ENCODE measurements at regions not wholly inside any gene's neighbourhood (a gene's known extent, or its start where the extent isn't known, plus 50 kb on each side); places are given as distances from the start of the nearest gene placed in this dataset.

- 3 to 20% methylated on average over 2 of the region's 2 CpGs for WGBS, 2 experiments (ENCODE audit: low coverage in 1 of 2, low lambda C conversion rate in 2 of 2, missing lambda C conversion rate in 2 of 2)
- H3K9ac ChIP-seq = no peak overlapping the region
- H3K4me3 ChIP-seq = no peak overlapping the region
- no peaks in the 10 kb centered on the region for H3K36me3 ChIP-seq (ENCODE audit: low read depth)
- no peak overlapping the region for H2AFZ ChIP-seq
- H3F3A ChIP-seq (ENCODE audit: insufficient read depth) = no peaks in the 10 kb centered on the region
- H3K79me2 ChIP-seq (ENCODE audit: insufficient read depth) = no peaks in the 10 kb centered on the region
- H3K9me2 ChIP-seq (ENCODE audit: insufficient read depth) = no peaks in the 10 kb centered on the region
- DNase-seq = no peak
- H4K20me1 ChIP-seq (ENCODE audit: insufficient read depth) = no peaks in the 10 kb centered on the region
- no peaks in the 10 kb centered on the region for H3K9me3 ChIP-seq (ENCODE audit: low read depth)
- in situ Hi-C loops (cut with MboI) = no loop called here
- H3K4me2 ChIP-seq (ENCODE audit: unreplicated experiment) = no peak overlapping the region
- no peak overlapping the region for H3K27ac ChIP-seq
- no peaks in the 10 kb centered on the region; the same call in 1 of the 2 replicates for H3K27me3 ChIP-seq (replicated peaks; ENCODE audit: insufficient read depth)
- H3K4me1 ChIP-seq (ENCODE audit: insufficient read depth) = no peaks in the 10 kb centered on the region
- TF ChIP-seq EZH2 (IDR thresholded peaks at IDR 0.05; ENCODE audit: insufficient read depth, poor library complexity, severe bottlenecking) = no peak
- TF ChIP-seq EZH2phosphoT487 (IDR thresholded peaks at IDR 0.05; ENCODE audit: insufficient read depth, low read depth) = no peak
Observed at GRCh38 chr5:15267966-15268365, 232.0 kb upstream of the FBXL7 start.

GRCh38 chr5:15266841-15267240 is 233.1 kb upstream of the FBXL7 start:
- Histone ChIP-seq H4K20me1 (ENCODE audit: insufficient read depth) (no peaks in the 10 kb centered on the region), H2AFZ (no peak overlapping the region), H3K27me3 (replicated peaks; ENCODE audit: insufficient read depth) (no peaks in the 10 kb centered on the region; the same call in 1 of the 2 replicates), H3K4me1 (ENCODE audit: insufficient read depth) (no peaks in the 10 kb centered on the region), H3K79me2 (ENCODE audit: insufficient read depth) (no peaks in the 10 kb centered on the region), H3K36me3 (ENCODE audit: low read depth) (no peaks in the 10 kb centered on the region), H3K4me3 (no peak overlapping the region), H3F3A (ENCODE audit: insufficient read depth) (no peaks in the 10 kb centered on the region), H3K9ac (no peak overlapping the region), H3K4me2 (ENCODE audit: unreplicated experiment) (no peak overlapping the region), H3K9me2 (ENCODE audit: insufficient read depth) (no peaks in the 10 kb centered on the region), H3K9me3 (ENCODE audit: low read depth) (no peaks in the 10 kb centered on the region), H3K27ac (no peak overlapping the region)
- whole genome bisulfite sequencing, 2 experiments (ENCODE audit: low coverage in 1 of 2, low lambda C conversion rate in 2 of 2, missing lambda C conversion rate in 2 of 2) = 50 to 57% methylated on average over 1 of the region's 1 CpG
- no peak for DNase-seq
- in situ Hi-C loops (cut with MboI) = no loop called here
- no peak for TF ChIP-seq EZH2 (IDR thresholded peaks at IDR 0.05; ENCODE audit: insufficient read depth, poor library complexity, severe bottlenecking)
- TF ChIP-seq EZH2phosphoT487 (IDR thresholded peaks at IDR 0.05; ENCODE audit: insufficient read depth, low read depth) = no peak

GRCh38 chr5:15266229-15266628 is 233.8 kb upstream of the FBXL7 start:
- in situ Hi-C loops (cut with MboI) = no loop called here
- H3K9me2 ChIP-seq (ENCODE audit: insufficient read depth) = no peaks in the 10 kb centered on the region
- no peaks in the 10 kb centered on the region for H3K79me2 ChIP-seq (ENCODE audit: insufficient read depth)
- no peak overlapping the region for H2AFZ ChIP-seq
- no peak overlapping the region for H3K4me3 ChIP-seq
- no peak for TF ChIP-seq EZH2phosphoT487 (IDR thresholded peaks at IDR 0.05; ENCODE audit: insufficient read depth, low read depth)
- TF ChIP-seq EZH2 (IDR thresholded peaks at IDR 0.05; ENCODE audit: insufficient read depth, poor library complexity, severe bottlenecking) = no peak
- H4K20me1 ChIP-seq (ENCODE audit: insufficient read depth) = no peaks in the 10 kb centered on the region
- H3F3A ChIP-seq (ENCODE audit: insufficient read depth) = peaks cover 2% of the 10 kb centered on the region; the same call in 1 of the 2 replicates
- H3K4me1 ChIP-seq (ENCODE audit: insufficient read depth) = peaks cover 1% of the 10 kb centered on the region; the same call in 1 of the 2 replicates
- H3K9ac ChIP-seq = no peak overlapping the region
- no peaks in the 10 kb centered on the region; the same call in 1 of the 2 replicates for H3K27me3 ChIP-seq (replicated peaks; ENCODE audit: insufficient read depth)
- H3K9me3 ChIP-seq (ENCODE audit: low read depth) = no peaks in the 10 kb centered on the region
- no peaks in the 10 kb centered on the region for H3K36me3 ChIP-seq (ENCODE audit: low read depth)
- no peak for DNase-seq
- no peak overlapping the region for H3K27ac ChIP-seq
- H3K4me2 ChIP-seq (ENCODE audit: unreplicated experiment) = no peak overlapping the region
- WGBS, 2 experiments (ENCODE audit: low coverage in 1 of 2, low lambda C conversion rate in 2 of 2, missing lambda C conversion rate in 2 of 2) = 67 to 68% methylated on average over 1 of the region's 1 CpG

- peaks cover 15% of the 10 kb centered on the region for H3K4me1 ChIP-seq (ENCODE audit: insufficient read depth)
- H3K9me3 ChIP-seq (ENCODE audit: low read depth) = no peaks in the 10 kb centered on the region
- H3K9me2 ChIP-seq (ENCODE audit: insufficient read depth) = no peaks in the 10 kb centered on the region
- H3K79me2 ChIP-seq (ENCODE audit: insufficient read depth) = no peaks in the 10 kb centered on the region
- no peaks in the 10 kb centered on the region for H3K36me3 ChIP-seq (ENCODE audit: low read depth)
- DNase-seq = no peak
- in situ Hi-C loops (cut with MboI) = no loop called here
- no peak overlapping the region for H3K4me3 ChIP-seq
- H3K27ac ChIP-seq = no peak overlapping the region
- peaks cover 9% of the 10 kb centered on the region; the same call in 1 of the 2 replicates for H3F3A ChIP-seq (ENCODE audit: insufficient read depth)
- no peak overlapping the region for H3K9ac ChIP-seq
- WGBS, 2 experiments (ENCODE audit: low coverage in 1 of 2, low lambda C conversion rate in 2 of 2, missing lambda C conversion rate in 2 of 2) = 90 to 100% methylated on average over 1 of the region's 1 CpG
- no peaks in the 10 kb centered on the region; the same call in 1 of the 2 replicates for H3K27me3 ChIP-seq (replicated peaks; ENCODE audit: insufficient read depth)
- H4K20me1 ChIP-seq (ENCODE audit: insufficient read depth) = no peaks in the 10 kb centered on the region
- no peak overlapping the region for H3K4me2 ChIP-seq (ENCODE audit: unreplicated experiment)
- TF ChIP-seq EZH2 (IDR thresholded peaks at IDR 0.05; ENCODE audit: insufficient read depth, poor library complexity, severe bottlenecking) = no peak
- no peak for TF ChIP-seq EZH2phosphoT487 (IDR thresholded peaks at IDR 0.05; ENCODE audit: insufficient read depth, low read depth)
- H2AFZ ChIP-seq = no peak overlapping the region
Observed at GRCh38 chr5:15263942-15264341, 236.0 kb upstream of the FBXL7 start.

GRCh38 chr5:15263406-15263805 is 236.6 kb upstream of the FBXL7 start:
- TF ChIP-seq EZH2 (IDR thresholded peaks at IDR 0.05; ENCODE audit: insufficient read depth, poor library complexity, severe bottlenecking) (no peak), EZH2phosphoT487 (IDR thresholded peaks at IDR 0.05; ENCODE audit: insufficient read depth, low read depth) (no peak)
- no peaks in the 10 kb centered on the region for H3K9me3 ChIP-seq (ENCODE audit: low read depth)
- no peaks in the 10 kb centered on the region; the same call in 1 of the 2 replicates for H3K27me3 ChIP-seq (replicated peaks; ENCODE audit: insufficient read depth)
- no peak overlapping the region for H3K4me3 ChIP-seq
- no peaks in the 10 kb centered on the region for H3K9me2 ChIP-seq (ENCODE audit: insufficient read depth)
- WGBS, 2 experiments (ENCODE audit: low coverage in 1 of 2, low lambda C conversion rate in 2 of 2, missing lambda C conversion rate in 2 of 2) = 69 to 71% methylated on average over 2 of the region's 2 CpGs
- in situ Hi-C loops (cut with MboI) = no loop called here
- no peak overlapping the region for H2AFZ ChIP-seq
- H3F3A ChIP-seq (ENCODE audit: insufficient read depth) = peaks cover 9% of the 10 kb centered on the region; the same call in 1 of the 2 replicates
- DNase-seq = no peak
- no peaks in the 10 kb centered on the region for H4K20me1 ChIP-seq (ENCODE audit: insufficient read depth)
- H3K36me3 ChIP-seq (ENCODE audit: low read depth) = no peaks in the 10 kb centered on the region
- H3K27ac ChIP-seq = no peak overlapping the region
- no peak overlapping the region for H3K4me2 ChIP-seq (ENCODE audit: unreplicated experiment)
- H3K4me1 ChIP-seq (ENCODE audit: insufficient read depth) = peaks cover 15% of the 10 kb centered on the region
- no peaks in the 10 kb centered on the region for H3K79me2 ChIP-seq (ENCODE audit: insufficient read depth)
- H3K9ac ChIP-seq = no peak overlapping the region
